ENCODE measurements at regions not wholly inside any gene's neighbourhood (a gene's known extent, or its start where the extent isn't known, plus 50 kb on each side); places are given as distances from the start of the nearest gene placed in this dataset.

DNA sequence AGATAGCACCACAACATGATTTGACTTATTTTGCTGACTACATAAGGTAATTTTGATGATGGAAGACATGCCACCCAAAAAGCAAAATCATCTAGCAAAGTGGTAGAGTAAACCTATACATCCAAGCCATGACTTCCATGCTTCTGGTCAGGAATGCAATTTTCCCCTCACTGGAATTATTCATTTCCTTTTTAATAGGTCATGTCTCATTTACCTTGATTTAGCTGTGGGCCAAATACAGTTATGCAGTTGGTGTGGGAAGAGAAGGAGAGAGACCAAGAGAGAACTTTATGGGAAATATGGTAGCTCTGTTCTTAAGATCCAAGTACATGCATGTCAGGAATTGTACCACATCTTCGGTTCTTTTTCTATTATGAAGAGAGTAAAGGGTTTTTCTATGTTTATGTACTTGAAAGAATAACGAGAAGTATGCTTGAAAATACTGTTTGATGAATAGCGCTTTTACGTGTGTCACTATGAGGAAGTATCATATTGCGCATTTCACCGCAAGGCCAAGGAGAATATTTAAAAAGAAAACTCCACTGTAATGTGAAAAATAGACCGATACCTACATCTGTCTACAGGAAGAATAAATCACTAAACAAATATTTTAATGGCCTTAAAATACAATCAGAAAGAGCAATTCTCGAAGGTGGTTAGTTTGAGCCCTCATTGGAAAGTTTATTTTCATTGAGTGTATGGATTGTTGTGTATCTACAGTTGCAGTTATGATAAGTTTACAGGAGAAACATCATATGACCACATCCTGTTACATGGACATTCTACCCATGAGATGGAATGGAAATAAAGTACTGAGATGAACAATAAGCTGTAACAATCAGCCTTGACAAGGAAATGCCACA is 134.0 kb downstream of the FOXD1 start (continued):
- no peak for TF ChIP-seq CEBPB (IDR thresholded peaks at IDR 0.05; ENCODE audit: low read depth, low read length)
- TF ChIP-seq MXI1 (IDR thresholded peaks at IDR 0.05; ENCODE audit: borderline replicate concordance, low read depth, low read length): no peak

DNA sequence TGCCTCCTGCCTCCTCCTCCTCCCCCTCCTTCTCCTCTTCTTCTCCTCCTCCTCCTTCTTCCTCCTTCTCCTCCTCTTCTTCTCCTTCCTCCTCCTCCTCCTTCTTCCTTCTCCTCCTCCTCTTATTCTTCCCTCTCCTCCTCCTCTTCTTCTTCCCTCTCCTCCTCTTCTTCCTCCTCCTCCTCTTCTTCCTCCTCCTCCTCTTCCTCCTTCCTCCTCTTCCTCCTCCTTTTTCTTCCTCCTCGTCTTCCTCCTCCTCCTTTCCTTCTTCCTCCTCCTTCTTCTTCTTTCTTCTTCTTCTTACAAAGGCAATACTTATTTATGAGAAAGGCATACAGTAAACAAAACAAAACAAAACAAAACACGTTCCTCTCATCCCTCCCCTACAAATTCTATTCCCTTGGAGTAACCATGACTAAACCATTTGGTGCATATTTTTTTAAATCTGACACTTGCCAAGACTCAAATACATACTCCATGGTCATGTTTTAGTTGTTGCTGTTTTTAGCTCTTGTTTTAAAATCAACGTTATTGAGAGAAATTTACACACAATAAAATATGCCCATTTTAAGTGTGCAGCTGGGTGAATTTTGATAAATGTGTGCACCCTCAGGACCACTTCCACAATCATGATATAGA is 135.6 kb downstream of the FOXD1 start:
- H2AK9ac ChIP-seq (replicated peaks; ENCODE audit: low read depth, low read length, poor library complexity): peak overlapping the region; percentile 37
- H3K9me3 ChIP-seq (ENCODE audit: control insufficient read depth, insufficient read depth, low read length): peaks cover 2% of the 10 kb centered on the region; the same call in 1 of the 2 replicates
- H3K9me1 ChIP-seq (ENCODE audit: insufficient read depth, low read length): peaks cover 7% of the 10 kb centered on the region
- H3K9ac ChIP-seq (ENCODE audit: low read depth, low read length): 0 out of 2 replicates have a peak overlapping the region, but pooled peaks have one; percentile 4
- H2BK15ac ChIP-seq (ENCODE audit: low read depth, low read length): peak overlapping the region; percentile 93; the same call in 1 of the 3 replicates
- no peak overlapping the region for H3K4me3 ChIP-seq (ENCODE audit: insufficient read depth, low read depth, low read length)
- peak overlapping the region; percentile 86 for H2AFZ ChIP-seq (replicated peaks; ENCODE audit: low read length, poor library complexity)
- H2BK20ac ChIP-seq (ENCODE audit: low read depth, low read length): peak overlapping the region; percentile 82
- H3K27ac ChIP-seq (ENCODE audit: insufficient read depth, low read length): peak overlapping the region; percentile 36
- ATAC-seq (ENCODE audit: low read depth) (no peak), DNase-seq (peak; percentile 35)
- H3K4me1 ChIP-seq (ENCODE audit: control insufficient read depth, insufficient read depth, low read length): peaks cover 14% of the 10 kb centered on the region
- H3K18ac ChIP-seq (ENCODE audit: low read depth, low read length): peak overlapping the region; percentile 43; the same call in 1 of the 2 replicates
- peak overlapping the region; percentile 93 for H3K4ac ChIP-seq (ENCODE audit: low read depth, low read length)
- dilution Hi-C loops (cut with HindIII; ENCODE audit: low sequenced_read_pairs, unreplicated experiment) (no loop called here), intact Hi-C loops (cut with micrococcal nuclease) (loop anchor here (1.0 to 5.0 kb wide), 4 partner anchors 52 to 356 kb away; partner anchors contain the start of genes FCHO2 and FOXD1), in situ Hi-C loops (cut with MboI; ENCODE audit: low sequenced_read_pairs) (no loop called here)
- peak overlapping the region; percentile 14 for H4K5ac ChIP-seq (ENCODE audit: low read depth, low read length)
- H3K27me3 ChIP-seq (ENCODE audit: control insufficient read depth, insufficient read depth, low read length): no peaks in the 10 kb centered on the region
- H3K14ac ChIP-seq (replicated peaks; ENCODE audit: low read depth, low read length): peak overlapping the region; percentile 34
- BruUV-seq (replicated peaks): no TSS peak
- no peaks in the 10 kb centered on the region for H3K36me3 ChIP-seq (ENCODE audit: control insufficient read depth, insufficient read depth, low read length)
- peak overlapping the region; percentile 6; the same call in 1 of the 2 replicates for H3K23ac ChIP-seq (ENCODE audit: low read depth, low read length)
- peak overlapping the region; percentile 19; the same call in 1 of the 2 replicates for H3K4me2 ChIP-seq (ENCODE audit: low read depth, low read length)
- no peak overlapping the region for H3K56ac ChIP-seq (ENCODE audit: extremely low read depth, insufficient read depth, low read length)
- H2BK5ac ChIP-seq (ENCODE audit: low read depth, low read length, poor library complexity, severe bottlenecking): peak overlapping the region; percentile 80
- ChIA-PET CTCF (interaction anchor here (0.7 to 3.6 kb wide), 7 partner anchors 31 to 138 kb away, joined by 3 to 12 read pairs (median 4); partner anchors contain the start of gene FOXD1), POLR2A (ENCODE audit: unreplicated experiment) (no interaction called here)
- peak overlapping the region; percentile 88 for H2AK5ac ChIP-seq (ENCODE audit: low read depth, low read length)
- no peaks in the 10 kb centered on the region for H3K79me1 ChIP-seq (ENCODE audit: low read depth in 1 of 2, low read length in 2 of 2)
- WGBS, 2 experiments (ENCODE audit: extremely low coverage in 2 of 2, insufficient read length in 1 of 2): no CpG with 5 or more reads among the region's 3 CpGs
- H4K20me1 ChIP-seq (ENCODE audit: insufficient read depth, low read length): no peaks in the 10 kb centered on the region
- H4K91ac ChIP-seq (ENCODE audit: insufficient read depth, low read depth, low read length): peak overlapping the region; percentile 91
- H4K8ac ChIP-seq (ENCODE audit: low read depth in 2 of 2, low read length in 2 of 2): peak overlapping the region; percentile 38 to 89; a peak in 3 of 4 replicates
- peak; percentile 3; the same call in 1 of the 2 replicates for TF ChIP-seq MAZ (IDR thresholded peaks at IDR 0.05; ENCODE audit: borderline replicate concordance, low read depth, low read length)
- TF ChIP-seq SMC3 (IDR thresholded peaks at IDR 0.05; ENCODE audit: low read depth, low read length): no peak
- no peak for TF ChIP-seq RAD21 (IDR thresholded peaks at IDR 0.05; ENCODE audit: low read length)
- TF ChIP-seq BHLHE40 (IDR thresholded peaks at IDR 0.05; ENCODE audit: low read depth, low read length): no peak
- peak overlapping the region; percentile 93 for H2BK120ac ChIP-seq (ENCODE audit: low read depth, low read length)

All from IMR-90 (cell line).